GM18909 (cell line): ENCODE measurements at regions not wholly inside any gene's neighbourhood (a gene's known extent, or its start where the extent isn't known, plus 50 kb on each side); places are given as distances from the start of the nearest gene placed in this dataset.
"Not testable (repeated sequence)": the region's sequence is repeated elsewhere in the genome, so short reads cannot be mapped to it uniquely, and the experiment has no call there.

ENCODE experiments used
- ATAC-seq: cut with Tn5 transposase; IDR thresholded peaks from one replicate; pipeline ENCODE4 v1.9.1; 2021; ENCODE audit warnings: mild to moderate bottlenecking; ENCODE audit not compliant: unreplicated experiment, poor library complexity

DNA sequence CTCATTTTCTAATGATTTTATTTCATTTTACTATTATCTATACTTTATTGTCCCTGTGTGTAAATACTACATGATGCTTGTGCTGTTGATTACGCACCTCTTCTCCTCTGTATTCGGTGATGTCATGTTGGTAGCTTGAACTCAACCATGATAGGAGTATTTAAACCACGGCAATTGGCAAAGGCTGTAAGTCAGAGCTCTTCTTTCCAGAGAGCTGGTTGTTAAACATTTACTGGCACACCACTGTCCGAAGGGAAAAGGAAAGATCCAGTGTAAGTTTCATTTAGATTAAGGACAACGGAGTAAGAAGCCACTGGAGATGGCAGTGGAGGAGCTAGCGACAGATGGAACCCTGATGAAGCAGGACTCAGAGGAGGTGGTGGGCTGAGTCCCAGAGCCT lies 93.4 kb upstream of the KCNE2 start:
- no peak for ATAC-seq

DNA sequence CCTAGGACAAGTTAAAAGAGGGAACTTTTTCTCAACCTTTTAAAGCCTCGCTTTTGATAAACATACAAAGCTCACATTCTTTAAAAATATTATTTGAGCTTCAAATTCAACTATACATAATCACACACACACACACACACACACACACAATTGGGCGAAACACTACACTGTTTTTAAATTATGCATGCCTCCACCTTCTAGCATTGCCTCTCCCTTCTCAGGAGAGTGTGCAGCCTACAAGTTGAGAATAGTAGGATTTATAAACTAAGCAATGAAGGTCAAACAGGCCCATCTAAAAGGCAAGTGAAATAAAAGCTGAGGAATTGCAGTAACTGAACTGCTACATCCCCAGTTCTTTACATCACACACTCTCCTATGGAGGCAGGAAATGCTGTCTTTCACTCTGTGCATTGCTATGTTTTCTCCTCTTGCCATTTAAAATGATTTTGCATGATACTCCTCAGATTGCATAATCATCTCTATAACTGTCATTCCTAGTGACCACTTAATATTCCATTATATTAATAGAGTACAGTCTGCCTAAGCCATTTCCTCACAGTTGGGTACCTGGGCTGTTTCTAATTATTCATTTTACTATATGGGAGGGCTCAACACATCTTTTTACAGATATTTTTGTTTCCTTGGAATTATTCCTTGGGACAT lies 92.5 kb upstream of the KCNE2 start:
- ATAC-seq, result no peak

DNA sequence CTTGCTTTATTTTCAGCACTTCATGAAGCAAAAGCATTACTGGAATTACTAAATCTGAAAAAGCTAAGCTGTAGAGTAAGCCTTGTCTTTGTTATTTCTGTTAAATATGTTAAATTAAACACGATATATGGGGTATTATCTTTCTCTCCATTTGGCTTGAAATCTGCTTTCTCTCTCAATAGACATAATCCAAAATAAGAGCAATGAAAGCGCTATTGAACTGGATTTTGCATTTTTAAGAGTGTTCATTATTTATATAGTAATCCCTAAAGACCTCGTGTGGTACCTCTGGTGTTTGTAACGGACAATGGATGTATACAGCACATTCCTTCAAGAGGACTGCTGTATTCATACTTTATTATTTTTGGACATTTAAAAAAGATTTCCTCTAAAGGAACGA lies 91.5 kb upstream of the KCNE2 start:
- ATAC-seq, result no peak

DNA sequence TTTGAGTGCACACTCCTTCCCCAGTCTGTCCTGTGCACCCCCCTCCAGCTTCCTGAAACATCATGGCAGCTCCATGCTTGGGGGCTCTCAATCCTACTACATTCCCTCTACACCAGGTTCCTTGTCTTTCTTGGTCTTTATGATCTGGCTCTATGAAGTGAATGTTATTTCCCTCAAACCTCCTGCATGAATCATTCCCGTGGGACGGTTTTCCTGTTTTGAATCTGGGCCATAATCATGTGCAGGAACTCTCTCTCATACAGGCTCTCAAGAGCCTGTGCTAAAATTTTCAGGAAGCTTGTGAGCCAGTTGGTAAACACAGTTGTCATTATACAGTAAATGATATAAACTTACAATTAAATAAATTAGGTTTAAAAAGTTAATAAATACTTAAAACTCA lies 89.8 kb upstream of the KCNE2 start:
- ATAC-seq, result no peak

DNA sequence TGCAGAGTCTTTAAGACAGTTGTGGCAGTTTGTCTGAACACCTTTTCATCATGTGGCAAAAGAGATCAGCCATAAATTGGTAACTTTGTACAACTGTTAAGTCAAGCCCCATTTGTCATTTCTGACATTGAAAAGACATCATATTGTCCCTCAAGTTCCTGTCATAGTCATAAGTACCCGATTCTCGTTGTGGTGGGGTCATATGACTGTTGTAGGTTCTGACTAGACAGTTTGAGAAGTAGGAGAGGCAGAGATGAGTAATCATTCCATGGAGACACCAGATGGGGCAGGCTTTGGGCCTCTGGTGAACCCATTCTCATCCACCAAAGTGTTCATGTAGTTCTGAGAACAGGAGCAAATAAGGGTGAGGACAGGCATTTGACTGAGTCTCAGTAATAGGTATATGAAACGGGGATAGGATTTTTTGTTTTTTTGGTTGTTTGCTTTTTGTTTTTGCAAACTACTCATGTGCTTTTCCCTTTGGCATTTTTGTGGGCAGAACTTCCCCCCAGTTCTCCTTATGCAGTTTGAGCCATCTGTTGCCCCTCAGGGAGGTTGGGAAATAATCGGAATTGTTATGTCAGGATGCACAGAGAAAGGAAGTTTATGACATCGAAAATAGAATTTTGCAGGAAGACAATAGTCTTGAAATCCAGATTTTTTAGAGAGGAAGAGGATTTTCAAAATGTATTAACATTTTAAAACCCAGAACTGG lies 86.9 kb upstream of the KCNE2 start:
- ATAC-seq, result no peak

DNA sequence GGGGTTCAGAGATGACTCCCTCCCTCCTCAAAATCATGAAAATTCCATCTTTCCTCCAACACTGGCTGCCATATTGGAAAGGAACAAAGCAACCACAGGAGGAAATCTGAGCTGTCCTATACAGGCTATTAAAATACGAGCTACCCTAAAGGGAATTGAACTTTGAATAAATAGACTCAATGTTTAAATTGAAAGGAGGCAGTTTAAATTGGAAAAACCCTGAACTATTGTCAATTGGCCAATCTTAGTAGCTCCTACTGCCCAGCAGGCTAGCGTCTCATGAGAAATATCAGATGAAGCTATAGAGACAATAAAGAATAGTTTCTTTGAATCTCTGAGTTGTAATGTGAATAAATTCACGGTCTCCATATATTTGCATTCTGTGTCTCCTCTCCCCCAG lies 85.4 kb upstream of the KCNE2 start:
- ATAC-seq, result no peak

DNA sequence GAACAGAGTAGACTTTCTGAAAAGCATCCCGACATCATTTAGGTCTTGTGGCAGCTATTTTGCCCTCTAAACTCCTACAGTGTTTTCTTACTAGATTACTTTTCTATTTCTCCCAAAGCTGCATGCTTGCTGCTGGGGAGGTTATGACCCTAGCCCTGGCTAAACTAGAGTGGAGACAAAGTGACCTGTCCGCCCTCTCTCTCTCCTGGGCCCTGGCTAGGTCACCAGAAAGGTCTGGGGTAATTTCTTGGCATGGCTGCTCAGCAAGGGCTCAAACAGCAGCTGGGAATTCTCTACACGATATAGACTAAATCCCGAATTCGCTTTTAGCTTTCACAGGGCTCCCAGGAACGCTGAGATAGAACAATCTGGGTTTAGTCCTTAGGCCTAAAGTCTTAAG lies 84.5 kb upstream of the KCNE2 start:
- no peak for ATAC-seq

DNA sequence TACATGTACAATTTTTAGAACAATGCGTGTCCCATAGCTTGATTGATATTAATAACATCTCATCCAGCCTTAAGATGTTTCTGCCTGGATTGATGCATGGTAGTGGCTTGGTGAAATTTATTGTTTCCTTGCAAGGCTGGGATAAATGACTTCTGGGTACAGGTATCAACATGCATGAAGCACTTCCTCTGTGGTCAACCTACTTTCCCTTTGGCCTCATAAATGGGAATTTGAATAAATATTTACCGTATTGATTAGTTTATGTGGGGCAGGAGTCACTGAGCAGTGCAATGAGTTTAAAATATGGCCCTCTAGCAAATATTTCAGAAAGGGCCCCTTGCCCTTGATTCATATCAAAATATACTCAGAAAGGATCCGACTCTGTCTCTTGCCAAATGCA lies 83.9 kb upstream of the KCNE2 start:
- ATAC-seq, result no peak

DNA sequence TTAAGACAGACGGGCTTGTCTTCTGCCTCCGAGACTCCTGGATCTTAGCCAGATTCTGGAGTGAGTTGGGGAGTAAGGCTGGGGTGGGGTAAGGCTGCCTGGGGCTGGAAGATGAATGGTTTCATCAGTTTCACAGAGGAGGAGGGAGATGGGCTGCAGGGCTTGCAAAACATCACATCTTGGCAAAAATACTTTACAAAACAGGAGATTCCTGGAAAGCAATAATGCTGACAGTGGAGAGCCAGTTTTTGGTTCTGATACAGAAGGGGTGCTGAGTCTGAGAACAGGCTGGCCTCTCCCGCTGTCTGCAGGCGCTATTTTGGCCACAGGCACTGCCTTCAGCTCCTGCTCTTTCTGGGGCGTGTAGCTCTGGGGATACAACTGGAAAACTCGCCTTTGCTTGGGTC lies 83.4 kb upstream of the KCNE2 start:
- no peak for ATAC-seq

DNA sequence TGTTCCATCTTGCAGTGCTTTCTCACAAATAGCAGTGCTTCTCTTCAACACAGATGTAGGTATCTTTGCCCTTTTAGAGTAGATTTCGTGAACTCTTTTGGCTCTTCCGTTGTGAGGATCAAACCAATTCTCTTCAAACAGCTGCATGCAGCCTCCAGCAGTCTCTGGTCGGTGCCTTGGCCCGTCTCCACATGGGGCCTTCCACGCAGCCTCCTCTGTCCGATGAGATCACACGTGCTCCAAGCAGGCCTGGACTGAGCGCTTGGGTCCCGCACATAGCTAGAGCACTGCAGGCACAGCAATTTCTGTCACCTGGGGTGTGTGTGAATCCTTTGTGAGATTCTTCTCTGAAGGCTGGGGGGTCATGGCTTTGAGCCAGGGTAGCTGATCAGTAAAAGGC lies 82.8 kb upstream of the KCNE2 start:
- no peak for ATAC-seq

DNA sequence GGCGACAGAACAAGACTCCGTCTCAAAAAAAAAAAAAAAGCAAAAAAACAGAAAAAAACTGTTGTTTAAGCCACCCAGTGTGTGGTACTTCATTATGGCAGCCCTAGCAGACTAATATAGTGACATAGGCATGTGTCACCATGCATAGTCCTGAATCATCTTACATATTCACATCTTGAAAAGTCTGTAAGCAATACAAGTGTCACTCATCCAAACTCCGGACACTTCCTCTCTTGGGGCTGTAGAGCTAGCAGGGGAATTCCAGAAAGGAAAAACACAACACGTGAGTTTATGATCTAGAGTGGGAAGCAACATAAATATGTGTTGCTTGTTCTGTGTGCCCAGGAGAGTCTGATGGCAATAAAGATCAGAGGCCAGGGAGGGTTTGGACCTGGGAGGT lies 81.6 kb upstream of the KCNE2 start:
- ATAC-seq, result no peak

DNA sequence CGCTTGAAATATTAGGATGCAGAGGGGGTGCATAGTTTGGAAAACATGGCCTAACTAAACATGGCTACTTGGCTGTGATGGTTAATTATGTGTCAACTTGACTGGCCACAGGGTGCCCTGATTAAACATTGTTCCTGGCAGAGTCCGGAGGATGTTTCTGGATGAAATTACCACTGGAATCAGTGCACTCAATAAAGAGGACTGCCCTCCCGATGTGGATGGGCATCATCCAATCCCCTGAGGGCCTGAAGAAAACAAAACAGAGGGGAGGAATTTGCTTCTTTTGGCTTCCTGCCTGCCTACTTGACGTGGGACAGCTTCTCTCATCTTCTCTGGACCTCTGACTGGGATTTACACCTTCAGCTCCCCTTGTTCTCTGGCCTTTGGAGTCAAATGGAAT lies 79.1 kb upstream of the KCNE2 start:
- ATAC-seq, result no peak

DNA sequence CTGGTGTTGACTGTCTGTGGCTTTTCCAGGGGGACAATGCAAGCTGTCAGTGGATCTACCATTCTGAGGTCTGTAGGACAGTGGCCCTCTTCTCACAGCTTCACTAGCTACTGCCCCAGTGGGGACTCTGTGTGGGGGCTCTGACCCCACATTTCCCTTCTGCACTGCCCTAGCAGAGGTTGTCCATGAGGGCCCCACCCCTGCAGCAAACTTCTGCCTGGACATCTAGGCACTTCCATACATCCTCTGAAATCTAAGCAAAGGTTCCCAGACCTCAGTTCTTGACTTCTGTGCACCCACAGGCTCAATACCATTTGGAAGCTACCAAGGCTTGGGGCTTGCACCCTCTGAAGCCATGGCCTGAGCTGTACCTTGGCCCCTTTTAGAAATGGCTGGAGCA lies 75.8 kb upstream of the KCNE2 start:
- not testable (repeated sequence) for ATAC-seq

DNA sequence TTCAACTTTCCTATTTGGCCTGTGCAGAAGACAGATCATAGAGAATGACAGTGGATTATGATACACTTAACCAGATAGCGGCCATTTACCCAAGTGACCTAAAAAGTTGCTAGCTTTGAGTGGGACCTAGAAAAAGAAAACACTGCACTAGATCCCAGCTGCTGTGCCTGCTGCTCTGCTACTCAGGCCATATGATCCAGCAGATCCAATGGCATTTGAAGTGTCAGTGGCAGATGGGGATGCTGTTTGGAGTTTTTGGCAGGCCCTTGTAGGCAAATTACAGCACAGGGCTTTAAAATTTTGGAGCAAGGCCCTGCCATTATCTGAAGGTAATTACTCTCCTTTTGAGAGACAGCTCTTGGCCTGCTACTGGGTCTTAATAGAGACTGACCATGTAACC lies 74.0 kb upstream of the KCNE2 start:
- no peak for ATAC-seq

DNA sequence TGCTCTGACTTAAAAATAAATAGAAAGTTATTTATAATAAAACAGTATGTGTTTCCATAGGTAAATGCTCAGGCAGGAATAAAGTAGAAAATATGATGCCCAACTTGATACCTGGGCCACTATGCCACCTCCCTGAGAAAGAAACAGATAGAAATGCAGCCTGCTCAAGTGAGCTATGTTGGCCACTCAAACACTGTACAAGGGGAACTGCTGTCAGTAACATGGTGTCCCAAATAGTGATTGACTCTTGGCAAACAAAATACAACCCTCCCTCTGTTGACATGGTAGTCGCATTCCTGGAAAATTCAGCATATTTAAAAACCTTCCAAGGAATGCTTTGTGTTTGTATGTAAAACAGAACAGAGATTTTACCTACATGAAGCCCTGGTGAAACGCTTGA lies 66.9 kb upstream of the KCNE2 start:
- ATAC-seq, result no peak

DNA sequence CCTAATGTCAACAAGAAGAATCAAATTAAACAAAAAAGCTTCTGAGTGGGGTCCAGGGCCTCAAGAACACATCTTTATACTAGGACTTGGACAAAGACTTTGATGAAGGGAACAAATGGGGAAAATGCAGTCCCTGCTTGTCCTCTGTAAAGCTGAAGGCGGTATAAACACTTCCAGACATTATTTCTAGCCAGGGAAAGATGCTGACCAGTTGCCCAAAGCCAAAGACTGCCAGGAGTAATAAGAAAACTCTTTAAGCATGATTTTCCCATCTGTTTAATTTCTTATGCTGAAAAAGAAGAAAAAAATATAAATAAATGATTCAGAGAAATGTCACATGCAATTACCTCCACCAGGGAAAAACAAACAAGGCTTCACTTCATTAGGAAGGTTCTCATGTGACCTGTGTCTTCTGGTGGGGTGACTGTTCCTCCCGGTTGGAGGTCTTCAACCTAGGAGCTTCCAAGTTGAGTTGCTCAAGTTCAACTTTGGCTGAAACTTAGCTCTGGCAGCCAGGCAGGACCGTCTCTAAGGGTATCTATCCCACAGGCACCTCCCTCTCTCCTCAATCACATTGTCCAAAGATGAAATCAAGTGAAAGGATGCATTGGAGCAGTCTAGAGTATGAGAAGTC lies 65.2 kb upstream of the KCNE2 start:
- no peak for ATAC-seq

DNA sequence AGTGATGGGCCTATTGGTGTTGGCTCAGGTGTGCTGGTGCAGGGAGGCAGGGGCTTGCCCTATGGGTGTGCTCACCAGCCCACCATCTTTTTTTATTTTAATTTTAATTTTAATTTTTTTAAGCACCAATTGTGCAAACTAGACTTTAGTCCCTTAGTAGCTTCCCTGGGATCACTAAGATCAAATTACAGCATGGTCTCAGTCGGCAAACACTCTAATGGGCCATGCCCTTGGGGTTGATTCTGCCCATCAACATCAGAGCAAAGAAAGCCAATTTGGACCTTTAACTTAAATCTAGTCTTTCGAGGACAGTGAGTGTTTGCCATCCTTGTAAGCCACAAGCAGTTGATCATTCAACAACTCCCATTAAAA lies 64.7 kb upstream of the KCNE2 start:
- ATAC-seq, result no peak

DNA sequence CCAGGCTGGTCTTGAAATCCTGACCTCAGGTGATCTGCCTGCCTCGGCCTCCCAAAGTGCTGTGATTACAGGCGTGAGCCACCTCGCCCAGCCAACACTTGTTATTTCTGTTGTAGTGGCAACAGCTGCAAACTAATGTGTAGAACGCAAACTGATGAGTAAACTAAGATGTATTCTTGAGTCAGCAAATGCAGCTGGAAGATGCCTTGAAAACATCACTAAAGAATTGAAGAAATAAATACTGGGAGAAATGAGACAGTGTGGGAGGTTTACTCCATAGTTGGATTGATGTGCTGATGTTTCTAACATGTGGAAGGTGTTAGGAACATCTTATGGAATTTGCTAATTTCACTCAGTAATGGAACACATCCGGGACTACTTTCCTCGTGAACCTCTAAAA lies 61.3 kb upstream of the KCNE2 start:
- no peak for ATAC-seq

DNA sequence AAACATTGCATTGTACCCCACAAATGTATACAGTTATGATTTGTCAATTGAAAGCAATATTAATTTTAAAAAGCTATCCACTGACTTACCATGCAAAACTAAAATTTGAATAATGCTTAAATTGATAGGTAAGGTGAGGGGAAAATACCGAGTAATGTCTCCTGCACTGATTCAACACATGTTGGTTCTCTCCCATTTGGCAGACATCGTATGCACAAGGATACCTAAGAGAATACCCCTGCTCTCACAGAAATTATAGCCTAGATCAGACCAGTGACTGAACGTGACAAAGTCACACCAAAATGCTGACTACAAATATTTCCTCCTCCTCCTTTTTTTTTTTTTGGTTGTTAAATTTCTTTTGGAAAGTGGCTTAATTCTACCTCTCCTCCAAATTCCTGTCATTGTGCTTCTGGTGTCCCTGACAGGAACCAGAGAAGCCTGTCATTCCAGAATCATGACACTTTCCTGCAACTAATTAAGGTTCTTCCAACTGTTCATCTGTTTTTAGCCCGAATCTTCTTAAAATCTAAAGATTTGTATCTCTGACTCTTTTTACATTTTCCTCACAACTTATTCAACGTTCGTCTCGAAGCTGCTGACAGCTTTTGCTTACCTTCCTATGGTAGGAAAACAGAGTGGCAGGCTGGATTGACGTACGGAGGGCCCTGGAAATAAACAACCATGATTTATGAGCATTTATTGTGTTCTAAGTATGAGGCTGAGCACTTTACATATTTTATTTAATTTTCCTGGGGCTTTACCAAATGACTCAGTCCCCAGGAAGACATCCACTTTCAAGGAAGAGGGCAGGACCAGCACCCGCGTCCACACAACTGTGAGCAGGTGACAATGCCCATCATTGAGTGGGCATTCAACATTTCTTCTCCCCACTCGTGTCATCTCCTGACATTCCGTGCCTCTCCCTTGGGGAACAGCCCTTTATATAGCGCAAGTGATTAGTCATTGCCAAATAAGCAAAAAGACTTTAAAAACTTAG lies 57.9 kb upstream of the KCNE2 start:
- no peak for ATAC-seq

DNA sequence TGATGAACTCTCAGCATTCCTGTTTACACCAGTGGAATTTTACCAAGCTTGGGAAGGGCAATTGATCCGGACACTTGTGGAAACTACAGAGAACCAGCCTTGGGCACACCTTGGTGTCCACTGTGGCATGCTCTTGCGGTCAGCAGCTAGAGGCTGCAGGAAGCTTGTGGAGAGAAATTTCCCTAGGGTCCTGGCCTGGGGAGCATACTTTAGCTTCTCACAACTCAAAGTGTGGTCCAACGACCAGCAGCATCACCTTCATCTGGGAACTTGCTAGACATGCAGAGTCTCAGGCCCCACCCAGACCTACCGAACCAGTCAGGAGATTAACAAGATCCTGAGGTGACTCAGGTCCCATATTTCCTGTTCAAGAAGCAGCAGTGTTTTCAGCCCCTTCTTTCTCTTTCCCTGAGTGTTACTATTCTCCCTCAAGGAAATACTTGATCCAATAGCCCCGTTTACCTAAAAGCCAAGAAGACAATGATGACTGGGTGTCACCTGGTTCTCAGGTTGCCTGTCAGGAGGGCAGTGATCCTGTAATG lies 55.7 kb upstream of the KCNE2 start:
- no peak for ATAC-seq
